GM19455 (cell line): ENCODE measurements at regions not wholly inside any gene's neighbourhood (a gene's known extent, or its start where the extent isn't known, plus 50 kb on each side); places are given as distances from the start of the nearest gene placed in this dataset.
A peak's percentile ranks its signal among the peaks of the same experiment; 100 is the strongest.

Source experiments
- ATAC-seq: cut with Tn5 transposase; IDR thresholded peaks from one replicate; pipeline ENCODE4 v1.9.1; 2021; ENCODE audit not compliant: unreplicated experiment

DNA sequence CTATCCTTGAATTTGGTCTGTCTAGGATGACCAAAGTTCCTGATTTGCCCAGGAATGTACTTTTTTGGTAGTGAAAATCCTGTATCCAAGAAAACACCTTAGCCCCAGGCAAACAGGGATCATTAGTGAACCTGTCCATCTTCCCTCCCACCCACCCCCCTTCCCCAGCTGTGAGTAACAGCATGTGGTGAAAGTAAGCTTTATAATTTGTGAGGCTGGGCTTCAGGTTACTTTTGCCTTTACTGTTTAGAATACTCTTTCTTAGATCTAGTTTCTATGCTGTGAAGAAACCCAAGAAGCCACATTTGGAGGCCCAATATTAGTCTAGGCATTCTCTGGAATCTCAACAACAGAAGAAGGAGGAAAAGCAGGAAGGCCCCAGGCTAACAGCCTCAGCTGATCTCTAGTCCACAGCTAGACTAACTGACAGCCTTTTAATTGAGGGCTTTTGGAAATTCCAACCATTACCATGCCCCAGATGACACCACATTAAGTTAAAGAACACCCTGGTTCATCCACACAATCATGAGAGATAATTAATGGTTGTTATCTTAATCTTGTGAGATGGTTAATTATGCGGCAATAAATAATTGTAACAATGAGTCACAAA lies 703.0 kb upstream of the NUDT12 start:
- no peak for ATAC-seq

DNA sequence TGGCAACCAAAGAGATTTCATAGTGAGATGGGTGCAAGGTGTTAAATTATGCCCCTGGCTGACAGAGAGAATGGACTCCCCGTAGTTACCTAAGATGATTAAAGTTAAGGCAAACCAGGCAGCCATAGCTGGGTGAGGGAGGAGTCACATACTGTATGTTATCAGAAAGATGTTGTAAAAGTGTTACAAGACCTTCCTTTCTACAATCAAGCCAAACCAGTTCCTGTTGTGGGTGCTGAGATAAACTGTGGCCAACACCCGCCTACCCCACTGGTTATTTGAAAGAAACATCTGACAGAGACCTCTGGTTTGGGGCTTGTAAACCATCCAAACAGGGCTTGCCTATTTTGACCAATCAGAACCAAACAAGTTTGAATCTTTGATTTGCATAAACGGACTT lies 684.7 kb upstream of the NUDT12 start:
- no peak for ATAC-seq

DNA sequence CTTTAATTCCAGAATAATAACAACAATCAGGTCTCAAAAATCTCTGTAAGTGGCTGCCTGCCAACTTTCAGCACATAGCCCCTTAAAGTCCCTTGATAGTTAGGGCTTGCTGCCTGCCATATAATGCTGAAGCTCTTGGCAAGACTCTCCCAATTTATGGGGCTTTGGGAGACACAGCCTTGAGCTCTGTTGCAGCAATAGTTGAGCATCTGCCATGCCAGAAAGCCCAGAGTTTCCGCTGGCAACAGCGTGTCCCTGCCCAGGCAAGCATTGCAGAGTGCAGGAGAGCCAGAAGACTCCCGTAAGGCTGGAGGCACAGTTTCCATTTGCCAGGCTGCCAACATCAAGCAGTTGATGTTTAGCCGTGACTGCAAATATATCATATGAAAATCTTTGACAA lies 678.5 kb upstream of the NUDT12 start:
- ATAC-seq, result no peak

DNA sequence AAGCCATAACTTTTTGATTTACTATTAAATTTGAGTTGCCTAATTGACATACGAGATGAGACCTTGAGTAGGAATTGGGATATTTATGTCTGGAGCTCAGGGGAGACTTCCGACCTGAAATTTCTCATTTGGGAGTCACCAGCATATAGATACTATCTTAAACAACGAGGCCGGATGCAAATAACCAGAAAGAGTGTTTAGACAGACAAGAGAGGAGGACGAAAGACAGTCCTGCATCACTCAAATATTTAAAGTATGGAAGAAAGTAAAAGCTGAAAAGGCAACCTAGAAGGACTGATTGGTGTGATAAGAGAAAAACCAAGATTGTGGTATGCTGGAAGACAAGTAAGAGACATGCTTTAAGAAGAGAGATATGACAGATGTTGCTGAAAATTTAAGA lies 675.0 kb upstream of the NUDT12 start:
- ATAC-seq, result no peak

DNA sequence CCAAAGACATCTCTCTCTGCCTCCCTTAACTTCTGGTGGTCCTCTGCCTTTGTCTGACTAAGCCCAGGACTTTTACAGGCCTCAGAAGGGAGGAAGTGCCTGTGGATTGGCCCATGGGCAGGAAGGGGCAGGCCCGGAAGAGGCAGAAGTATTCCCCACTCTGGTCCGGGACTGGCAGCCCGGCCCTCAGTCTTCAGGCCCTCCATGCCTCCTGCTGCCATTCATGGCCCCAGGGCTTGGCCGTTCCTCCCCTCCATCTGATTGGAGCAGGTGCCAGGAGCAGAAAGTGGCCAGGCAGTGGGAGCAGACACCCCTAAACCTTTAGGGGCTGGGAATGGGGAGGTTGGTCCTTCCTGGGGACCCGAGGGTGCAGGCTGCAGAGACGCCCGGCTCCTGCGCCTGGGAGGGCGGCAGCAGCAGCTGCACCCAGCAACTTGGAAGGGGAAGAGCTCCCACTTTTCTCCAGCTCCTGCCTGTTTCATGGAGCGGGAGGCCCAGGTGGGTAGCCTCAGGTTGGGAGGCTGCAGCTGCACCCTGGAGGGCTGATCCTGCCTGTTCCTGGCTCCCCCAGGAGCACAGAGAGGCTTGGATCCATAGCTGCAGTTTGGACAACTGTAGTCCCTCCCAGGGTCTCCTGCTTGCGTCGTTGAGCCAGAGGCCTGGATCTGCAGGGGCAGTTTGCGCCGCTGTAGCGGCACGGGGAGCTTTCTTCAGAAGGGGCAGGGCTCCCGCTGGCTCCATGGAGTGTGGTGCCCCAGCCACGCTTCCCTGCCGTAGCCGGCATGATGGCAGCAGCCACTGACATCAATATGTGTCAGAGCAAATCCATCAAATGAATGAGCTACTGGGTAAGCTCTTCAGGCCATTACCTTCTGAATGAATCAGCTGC lies 661.5 kb upstream of the NUDT12 start:
- no peak for ATAC-seq

DNA sequence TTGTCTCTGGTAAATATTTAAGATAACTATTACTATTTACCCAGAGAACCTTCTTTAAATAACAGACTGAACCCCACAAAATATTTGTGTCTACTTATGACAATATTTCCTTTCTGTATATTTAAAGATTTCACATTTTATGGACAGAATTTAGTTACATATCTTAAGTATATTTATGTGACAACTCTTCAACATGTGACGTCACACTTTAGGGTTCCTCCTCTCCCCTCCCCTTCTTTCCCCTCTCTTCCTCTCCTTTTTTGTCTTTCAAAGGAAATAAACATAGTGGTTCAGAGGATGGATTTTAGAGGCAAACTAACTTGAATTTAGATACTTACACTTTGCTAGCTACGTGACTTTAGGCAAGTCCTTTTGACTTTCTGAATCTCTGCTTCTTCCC lies 655.6 kb upstream of the NUDT12 start:
- no peak for ATAC-seq

DNA sequence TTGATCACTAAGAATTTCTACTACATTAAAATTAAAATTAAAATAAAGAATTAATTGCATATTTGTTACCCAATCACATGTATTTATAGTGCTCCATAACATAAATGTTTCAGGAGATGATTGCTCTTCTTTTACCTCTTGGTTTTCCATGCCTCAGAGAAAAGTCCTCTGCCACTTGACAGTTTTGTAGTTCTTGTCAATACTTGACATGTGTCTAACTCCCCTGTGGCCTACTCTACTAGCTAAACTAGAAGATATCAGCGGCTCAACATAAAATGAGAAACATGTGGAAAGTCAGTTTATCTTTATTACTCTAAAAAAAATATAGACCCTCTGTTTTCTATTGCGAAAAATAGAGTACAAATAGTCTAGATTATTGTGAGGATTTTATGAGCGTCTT lies 650.6 kb upstream of the NUDT12 start:
- no peak for ATAC-seq

DNA sequence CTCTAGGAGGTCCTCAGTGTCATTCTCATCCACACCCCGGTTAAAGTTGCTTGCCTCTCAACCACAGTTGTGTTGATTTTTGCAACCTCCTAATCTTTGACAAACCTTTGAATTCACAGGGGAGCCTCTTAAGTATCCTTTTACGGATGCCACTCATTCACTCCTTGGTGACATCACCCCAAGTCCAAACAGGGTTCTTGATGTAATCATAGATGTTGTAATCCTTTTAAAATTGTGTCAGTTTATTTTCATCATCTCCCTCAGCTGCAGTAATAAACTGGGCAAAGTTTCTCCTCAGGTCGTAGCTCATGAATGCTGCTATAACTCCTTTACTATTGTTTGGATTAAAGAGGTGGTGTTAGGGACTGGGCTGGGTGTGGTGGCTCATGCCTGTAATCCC lies 637.2 kb upstream of the NUDT12 start:
- ATAC-seq, result no peak

DNA sequence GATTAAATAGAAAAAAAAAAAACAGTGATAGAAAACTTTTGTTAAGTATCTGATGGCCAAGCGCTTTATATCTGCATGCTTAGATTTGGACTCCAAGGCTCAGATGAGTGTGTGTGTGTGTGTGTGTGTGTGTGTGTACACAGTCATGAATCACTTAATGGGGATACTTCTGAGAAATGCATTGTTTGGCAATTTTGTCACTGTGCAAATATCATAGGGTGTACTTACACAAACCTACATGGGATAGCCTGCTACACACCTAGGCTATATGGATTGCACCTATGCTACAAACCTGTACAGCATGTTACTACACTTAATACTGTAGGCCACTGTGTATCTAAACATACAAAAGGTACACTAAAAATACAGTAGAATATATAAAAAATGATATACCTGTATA lies 635.6 kb upstream of the NUDT12 start:
- ATAC-seq, result no peak

DNA sequence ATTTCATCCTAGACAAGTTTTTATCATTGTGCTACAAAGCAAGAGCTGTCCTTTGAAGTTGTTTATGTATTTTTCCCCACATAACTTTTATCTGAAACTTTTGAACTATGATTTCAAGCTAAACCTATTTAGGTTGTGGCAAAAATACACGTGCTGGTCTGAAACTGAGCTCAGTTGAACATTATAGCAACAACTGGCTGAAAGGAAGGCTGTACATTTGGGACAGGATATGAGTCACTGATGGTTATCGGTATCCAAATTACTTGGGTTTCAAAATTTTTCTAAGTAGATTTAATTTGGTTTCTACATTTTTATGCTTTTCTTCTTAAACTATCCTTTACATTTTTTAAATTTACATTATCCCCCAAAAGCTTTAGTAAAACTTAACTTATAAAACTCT lies 627.3 kb upstream of the NUDT12 start:
- ATAC-seq, result no peak

DNA sequence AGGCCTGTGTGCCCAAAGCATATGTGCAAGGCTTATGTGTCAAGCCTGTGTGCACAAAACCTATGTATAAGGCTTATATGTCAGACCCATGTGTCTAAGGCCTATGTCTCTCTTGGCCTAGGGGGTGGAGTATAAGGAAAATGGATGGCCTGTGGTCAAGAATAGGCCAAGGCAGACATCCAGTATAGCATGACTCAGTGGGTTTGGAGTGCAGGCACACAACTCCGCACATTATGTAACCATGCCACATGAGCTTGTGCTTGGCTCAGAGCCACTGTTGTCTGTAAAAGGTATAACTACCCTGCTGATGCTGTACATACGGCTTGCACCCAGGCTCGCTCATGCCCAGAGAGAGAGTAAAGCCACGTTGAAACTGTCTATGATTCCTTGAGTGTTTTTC lies 626.4 kb upstream of the NUDT12 start:
- no peak for ATAC-seq

DNA sequence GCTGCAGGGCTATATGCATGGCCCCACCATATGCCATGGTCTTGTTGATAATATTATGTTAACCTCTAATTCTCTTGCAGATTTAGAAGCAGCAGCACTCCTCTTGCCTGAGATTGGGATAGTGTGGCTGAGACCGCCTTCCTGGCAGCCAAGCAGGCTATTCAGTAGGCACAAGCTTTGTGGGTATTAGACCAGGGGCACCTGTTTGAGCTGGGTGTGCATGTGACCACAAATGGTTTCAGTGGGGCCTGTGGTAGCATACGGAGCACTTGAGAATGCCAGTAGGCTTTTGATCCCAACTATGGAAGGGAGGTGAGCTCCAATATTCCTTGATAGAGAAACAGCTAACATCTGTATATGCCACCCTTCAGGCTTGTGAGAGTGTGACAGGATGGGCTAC lies 625.1 kb upstream of the NUDT12 start:
- no peak for ATAC-seq

DNA sequence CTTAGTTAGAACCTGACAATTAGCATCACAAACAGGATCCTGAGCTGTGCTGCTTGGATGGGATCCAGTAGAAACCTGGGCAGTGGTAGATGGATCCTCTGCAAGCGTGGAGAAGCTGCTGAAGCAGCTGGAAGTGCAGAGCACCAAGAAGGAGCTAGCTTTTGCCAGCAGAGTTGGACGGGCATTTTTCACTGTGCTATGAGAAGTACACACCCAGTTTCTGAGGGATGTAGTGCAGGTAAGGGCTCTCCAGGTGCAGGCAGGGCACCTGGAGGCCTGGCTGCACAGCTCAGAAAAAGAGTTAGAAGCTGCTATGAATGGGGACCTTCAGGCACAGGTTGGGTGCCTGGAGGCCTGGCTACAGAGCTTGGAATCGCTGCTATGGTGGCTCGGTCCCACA lies 623.9 kb upstream of the NUDT12 start:
- ATAC-seq, result no peak

DNA sequence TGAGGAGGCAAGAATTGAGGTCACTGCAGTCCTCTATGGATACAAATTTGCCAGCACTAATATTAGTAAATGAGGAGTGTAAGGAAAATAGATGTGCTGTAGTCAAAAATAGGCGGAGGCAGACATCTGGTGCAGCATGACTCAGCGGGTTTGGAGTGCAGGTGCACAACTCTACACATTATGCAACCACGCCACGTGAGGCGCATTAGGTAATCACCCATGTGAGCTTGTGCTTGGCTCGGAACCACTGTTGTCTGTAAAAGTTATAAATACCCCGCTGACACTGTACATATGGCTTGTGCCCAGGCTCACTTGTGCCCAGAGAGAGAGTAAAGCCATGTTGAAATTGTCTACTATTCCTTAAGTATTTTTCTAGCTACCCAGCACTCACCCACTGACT lies 623.5 kb upstream of the NUDT12 start:
- no peak for ATAC-seq

DNA sequence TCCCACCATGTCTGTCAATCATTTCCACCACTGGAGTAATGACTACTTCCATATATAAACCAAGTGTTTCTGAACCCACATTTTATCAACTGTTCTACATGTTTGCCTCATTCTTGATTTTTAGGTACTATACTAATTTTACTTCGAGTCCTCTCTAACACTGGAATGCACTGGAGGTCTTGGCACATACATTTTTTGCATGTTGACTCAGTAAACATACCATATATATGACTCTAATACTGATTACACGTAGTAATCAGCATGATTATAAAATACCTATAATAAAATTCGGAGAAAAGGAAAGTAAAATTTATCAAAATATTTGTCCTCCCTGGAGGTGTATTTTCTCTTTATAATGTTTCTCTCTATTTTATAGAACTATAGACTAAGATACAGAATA lies 621.7 kb upstream of the NUDT12 start:
- no peak for ATAC-seq

DNA sequence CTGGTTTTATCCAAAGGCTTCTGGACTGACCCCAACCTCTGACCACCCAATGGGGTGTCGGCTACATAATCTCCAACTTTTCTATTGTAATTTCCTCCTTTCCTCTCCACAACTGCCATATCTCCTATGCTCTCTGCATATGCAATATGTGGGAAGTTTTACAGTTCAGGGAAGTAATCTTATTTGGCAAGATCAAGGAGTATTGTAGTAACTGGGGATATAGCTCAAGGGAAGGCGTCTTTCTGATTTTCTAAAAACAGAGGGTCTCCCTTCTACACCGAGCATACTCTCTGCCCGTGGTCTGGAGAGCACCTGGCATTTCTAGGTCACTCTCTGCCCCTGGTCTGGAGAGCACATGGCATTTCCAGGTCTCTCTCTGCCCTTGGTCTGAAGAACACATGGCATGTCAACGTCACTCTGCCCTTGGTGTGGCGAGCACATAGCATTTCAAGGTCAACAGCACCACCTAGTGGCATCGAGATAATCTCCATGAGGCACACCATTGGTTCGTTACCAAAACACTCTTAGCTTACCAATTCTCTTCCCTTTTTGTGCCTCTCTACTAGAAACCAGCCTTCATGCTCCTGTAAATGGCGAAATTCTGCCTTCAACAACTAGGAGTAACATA lies 616.4 kb upstream of the NUDT12 start:
- peak; percentile 69 for ATAC-seq

DNA sequence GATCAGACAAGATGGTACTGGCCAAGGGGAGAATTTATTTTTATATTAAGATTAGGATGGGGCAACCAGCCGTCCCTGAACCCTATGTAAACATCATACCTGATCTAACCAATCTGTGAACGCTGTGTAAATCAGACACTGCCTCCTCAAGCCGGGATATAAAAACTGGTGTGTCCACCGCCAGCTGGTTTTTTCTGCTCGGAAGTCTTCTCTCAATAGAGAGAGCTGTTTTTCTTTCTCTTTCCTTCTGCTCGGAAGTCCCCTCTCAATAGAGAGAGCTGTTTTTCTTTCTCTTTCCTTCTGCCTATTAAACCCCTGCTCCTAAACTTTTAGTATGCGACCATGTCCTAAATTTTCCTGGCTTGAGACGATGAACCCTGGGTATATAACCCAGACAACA lies 615.5 kb upstream of the NUDT12 start:
- ATAC-seq, result no peak

DNA sequence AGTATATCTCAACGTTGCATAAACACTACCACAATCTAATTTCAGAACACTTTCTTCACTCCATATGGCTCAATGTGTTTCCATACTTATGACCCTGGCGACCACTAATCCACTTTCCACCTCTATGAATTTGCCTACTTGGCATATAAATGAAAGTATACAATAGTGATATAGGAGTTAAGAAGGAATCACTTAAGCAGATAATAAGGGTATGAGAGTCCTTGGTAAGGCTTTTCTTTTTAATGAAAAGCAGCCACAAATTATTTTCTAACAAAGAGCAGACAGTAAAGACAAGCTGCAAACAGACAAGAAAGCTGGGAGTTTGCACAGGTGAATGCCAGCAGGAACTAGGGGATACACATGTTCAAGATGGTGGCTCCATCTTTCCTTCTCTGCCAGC lies 615.1 kb upstream of the NUDT12 start:
- no peak for ATAC-seq

DNA sequence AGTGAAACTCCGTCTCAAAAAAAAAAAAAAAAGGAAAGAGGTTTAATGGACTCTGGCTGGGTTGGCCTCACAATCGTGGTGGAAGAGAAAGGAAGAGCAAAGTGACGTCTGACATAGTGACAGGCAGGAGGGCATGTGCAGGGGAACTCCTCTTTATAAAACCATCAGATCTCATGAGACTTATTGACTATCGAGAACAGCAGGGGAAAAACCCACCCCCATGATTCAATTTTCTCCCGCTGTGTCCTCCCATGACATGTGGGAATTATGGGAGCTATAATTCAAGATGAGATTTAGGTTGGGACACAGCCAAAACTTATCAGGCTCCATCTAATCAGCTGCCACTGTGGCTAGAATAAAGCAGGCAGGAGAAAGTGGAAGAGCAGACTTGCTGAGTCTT lies 610.4 kb upstream of the NUDT12 start:
- ATAC-seq, result no peak

DNA sequence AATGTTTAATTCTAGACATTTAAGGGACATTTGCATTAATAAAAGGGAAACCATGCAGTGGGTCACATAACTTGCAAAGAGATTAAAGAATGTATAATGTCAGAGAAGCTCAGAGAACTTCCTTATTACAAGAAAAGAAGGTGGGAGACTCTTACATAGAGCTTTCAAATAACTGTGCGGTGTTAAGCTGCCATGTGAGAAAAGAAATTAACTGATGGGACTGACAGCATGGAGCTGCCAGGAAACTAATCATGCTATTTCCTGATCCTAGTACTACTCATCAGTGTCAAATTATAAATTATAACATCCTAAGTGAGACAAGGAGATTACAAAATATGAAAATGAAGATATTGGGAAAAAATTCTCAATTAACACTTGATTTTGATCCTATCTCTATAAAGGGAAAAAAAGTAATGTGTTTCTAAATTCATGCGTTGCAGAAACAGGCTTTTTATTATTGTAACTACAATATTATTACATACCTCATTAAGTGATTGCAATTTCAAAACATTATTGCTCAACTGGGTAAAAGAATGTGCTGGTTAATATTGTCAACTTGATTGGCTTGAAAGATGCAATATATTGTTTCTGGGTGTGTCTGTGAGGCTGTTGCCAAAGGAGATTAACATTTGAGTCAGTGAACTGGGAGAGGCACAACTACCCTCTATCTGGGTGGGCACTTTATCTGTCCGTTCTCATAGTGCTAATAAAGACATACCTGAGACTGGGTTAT lies 609.5 kb upstream of the NUDT12 start:
- ATAC-seq, result no peak

DNA sequence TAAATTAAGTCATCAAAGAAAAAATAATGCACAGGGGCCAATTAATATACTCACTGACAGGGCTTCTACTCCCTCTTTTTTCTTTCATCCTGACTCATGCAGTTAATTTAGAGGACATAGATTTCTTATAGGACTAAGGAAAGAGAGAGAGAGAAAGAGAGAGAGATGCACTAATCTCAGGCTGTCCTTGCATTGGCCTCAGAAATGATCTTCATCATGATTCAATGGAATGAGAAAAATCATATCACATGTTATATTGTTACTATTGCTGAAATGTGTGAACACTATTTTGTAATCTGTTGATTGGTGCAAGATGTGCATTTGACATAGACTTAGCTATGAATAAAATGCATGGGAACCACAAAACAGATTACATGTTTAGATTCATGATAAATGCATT lies 608.3 kb upstream of the NUDT12 start:
- ATAC-seq, result no peak

DNA sequence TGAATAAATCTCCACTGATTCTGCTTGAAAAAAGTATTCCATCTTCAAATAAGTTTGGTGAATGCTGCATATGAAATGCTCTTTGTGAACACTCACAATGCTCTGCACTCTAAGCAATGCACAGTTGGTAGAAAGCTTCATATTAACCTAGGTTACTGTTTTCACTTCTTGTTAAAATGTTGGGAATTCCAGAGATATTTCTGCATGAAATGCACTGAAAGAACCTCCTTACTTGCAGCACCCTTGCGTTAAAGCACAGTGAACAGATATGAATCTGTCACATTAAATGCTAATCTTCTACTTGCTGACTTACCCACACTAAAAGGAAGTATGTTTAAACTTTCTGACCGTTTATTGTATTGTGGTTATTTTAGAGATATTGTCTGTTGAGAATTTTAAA lies 584.1 kb upstream of the NUDT12 start:
- no peak for ATAC-seq
